ENCODE measurements at regions not wholly inside any gene's neighbourhood (a gene's known extent, or its start where the extent isn't known, plus 50 kb on each side); places are given as distances from the start of the nearest gene placed in this dataset.

DNA sequence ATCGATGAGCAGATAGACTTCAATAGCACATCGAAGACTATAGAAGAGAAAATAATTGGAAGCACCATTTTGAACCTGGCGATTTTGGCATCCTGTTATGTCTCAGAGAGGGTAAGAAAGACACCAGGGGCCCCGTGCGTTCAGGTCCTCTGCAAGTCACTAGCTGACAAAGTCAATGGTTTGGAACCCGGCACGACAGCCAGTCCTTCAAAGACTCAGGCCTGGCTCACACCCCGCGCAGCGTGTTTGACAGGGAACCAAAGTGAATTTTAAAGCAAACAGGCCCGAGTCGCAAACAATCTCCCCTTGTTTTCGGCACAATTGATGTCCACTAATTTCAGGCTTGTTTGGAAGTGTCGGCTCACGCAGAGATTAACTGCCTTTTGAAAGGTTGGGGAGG lies 716.6 kb downstream of the BRD1 start:
- peaks cover 0 to 44% (median 0%) of the 10 kb centered on the region in 3 donors for H3K27me3 ChIP-seq
- WGBS, 2 donors = 63 to 65% methylated on average over 15 of the region's 15 CpGs
- H3K27ac ChIP-seq = no peak overlapping the region
- intact Hi-C loops (cut with DNase I) = no loop called here
- DNase-seq = peak; percentile 35
- no peak for TF ChIP-seq POLR2A (IDR thresholded peaks at IDR 0.05)
- TF ChIP-seq POLR2AphosphoS5 (IDR thresholded peaks at IDR 0.05) = no peak
- no peak for TF ChIP-seq EP300 (IDR thresholded peaks at IDR 0.05)
- TF ChIP-seq, protein P1, sequence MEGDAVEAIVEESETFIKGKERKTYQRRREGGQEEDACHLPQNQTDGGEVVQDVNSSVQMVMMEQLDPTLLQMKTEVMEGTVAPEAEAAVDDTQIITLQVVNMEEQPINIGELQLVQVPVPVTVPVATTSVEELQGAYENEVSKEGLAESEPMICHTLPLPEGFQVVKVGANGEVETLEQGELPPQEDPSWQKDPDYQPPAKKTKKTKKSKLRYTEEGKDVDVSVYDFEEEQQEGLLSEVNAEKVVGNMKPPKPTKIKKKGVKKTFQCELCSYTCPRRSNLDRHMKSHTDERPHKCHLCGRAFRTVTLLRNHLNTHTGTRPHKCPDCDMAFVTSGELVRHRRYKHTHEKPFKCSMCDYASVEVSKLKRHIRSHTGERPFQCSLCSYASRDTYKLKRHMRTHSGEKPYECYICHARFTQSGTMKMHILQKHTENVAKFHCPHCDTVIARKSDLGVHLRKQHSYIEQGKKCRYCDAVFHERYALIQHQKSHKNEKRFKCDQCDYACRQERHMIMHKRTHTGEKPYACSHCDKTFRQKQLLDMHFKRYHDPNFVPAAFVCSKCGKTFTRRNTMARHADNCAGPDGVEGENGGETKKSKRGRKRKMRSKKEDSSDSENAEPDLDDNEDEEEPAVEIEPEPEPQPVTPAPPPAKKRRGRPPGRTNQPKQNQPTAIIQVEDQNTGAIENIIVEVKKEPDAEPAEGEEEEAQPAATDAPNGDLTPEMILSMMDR (IDR thresholded peaks at IDR 0.05) = no peak
- H3K9me3 ChIP-seq = no peaks in the 10 kb centered on the region
- H3K4me1 ChIP-seq = no peaks in the 10 kb centered on the region
- H3K4me3 ChIP-seq = no peak overlapping the region
- H3K36me3 ChIP-seq = no peaks in the 10 kb centered on the region

DNA sequence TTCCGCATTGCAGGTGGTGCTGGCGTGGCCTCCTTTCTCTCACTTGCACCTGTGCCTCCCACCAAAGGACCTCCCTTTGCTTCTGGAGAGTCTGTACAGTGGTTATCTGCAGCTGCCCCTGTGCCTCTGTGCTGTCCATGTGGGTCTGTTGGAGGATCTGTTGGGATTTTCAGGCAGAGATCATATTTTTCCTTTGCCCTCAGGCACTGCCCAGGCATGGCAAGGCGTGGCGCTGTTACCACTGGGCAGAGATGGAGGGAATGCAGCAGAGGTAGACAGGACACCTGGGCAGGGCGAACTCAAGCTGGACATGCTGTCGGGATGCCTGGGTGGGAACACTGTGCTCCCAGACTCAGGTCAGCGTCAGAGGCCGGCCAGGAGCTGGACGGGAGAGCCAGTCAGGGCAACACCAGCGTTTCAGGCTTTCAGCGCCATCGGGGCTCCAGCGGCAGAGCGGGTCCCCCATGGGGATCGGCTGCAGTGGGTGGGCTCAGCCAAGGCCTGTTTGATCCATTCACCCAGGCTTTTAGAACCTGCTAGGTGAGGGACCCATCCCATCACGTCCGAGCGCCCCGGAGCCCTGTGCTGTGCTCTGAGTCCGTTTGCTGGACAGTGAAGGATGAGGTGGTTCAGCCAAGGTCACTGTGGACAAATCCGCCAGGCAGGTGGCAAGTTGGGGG lies 718.9 kb downstream of the BRD1 start:
- intact Hi-C loops (cut with DNase I) = no loop called here
- no peak overlapping the region for H3K4me3 ChIP-seq
- H3K9me3 ChIP-seq = no peaks in the 10 kb centered on the region
- no peaks in the 10 kb centered on the region for H3K36me3 ChIP-seq
- peak; percentile 38 for DNase-seq
- H3K4me1 ChIP-seq = no peaks in the 10 kb centered on the region
- H3K27me3 ChIP-seq = peaks cover 0 to 54% (median 0%) of the 10 kb centered on the region in 3 donors
- WGBS, 2 donors = 72 to 74% methylated on average over 21 of the region's 21 CpGs
- no peak overlapping the region for H3K27ac ChIP-seq
- TF ChIP-seq, protein P1 (IDR thresholded peaks at IDR 0.05) = no peak
- TF ChIP-seq POLR2AphosphoS5 (IDR thresholded peaks at IDR 0.05) (no peak), POLR2A (IDR thresholded peaks at IDR 0.05) (no peak), EP300 (IDR thresholded peaks at IDR 0.05) (no peak)

DNA sequence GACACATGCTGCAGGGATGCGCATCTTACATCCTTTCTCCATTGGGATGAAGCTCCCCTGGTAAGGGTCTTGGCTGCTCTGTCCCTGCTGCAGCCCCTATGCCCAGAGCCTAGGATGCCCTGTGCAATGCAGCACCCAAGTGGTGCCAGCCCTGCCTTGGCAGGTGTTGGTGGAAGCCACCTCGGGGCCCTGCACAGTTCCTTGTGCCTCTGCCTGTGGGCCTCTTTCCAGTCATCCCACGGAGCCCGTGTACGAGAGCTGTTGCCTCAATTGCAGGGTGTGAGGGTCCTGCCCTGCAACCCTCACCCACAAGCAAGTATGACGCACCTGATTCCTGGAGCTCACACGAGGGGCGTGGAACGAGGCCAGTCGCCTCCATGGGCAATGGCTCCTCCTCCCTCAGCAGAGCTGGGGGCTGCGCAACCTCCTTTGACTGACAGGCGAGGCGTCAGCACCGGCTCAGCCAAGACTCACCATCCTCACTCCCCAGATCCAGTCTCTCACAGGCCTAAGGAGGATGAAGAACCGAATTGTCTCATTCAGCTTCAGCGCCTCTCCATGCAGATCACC lies 719.6 kb downstream of the BRD1 start:
- Histone ChIP-seq H3K9me3 (no peaks in the 10 kb centered on the region), H3K27me3 (peaks cover 0 to 54% (median 0%) of the 10 kb centered on the region in 3 donors), H3K4me1 (no peaks in the 10 kb centered on the region), H3K4me3 (no peak overlapping the region), H3K27ac (no peak overlapping the region), H3K36me3 (no peaks in the 10 kb centered on the region)
- TF ChIP-seq, protein P1 (IDR thresholded peaks at IDR 0.05) = no peak
- TF ChIP-seq POLR2A (IDR thresholded peaks at IDR 0.05) (no peak), EP300 (IDR thresholded peaks at IDR 0.05) (no peak)
- 80 to 82% methylated on average over 16 of the region's 16 CpGs for WGBS, 2 donors
- intact Hi-C loops (cut with DNase I) = no loop called here
- peak; percentile 34 for DNase-seq

DNA sequence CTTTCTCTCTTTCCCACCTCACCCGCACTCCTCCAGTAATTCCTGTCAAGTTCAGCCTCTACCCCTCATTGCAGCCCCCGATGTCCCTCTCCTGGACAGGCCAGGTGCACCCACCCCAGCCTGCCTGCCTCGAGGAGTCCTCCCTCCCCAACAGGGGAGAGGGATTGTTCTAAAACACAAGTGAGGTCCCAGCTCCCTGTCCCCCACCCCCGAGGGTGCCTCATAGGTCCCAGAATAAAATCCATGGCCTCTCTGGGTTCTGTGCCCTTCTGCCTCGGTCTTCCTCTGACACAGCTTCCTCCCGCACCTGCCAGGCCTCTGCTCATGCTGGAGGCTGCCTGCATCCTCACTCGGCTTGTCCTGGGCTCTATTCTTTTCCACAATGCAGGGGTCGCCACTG lies 720.1 kb downstream of the BRD1 start:
- Histone ChIP-seq H3K36me3 (no peaks in the 10 kb centered on the region), H3K27ac (no peak overlapping the region), H3K4me3 (no peak overlapping the region), H3K9me3 (no peaks in the 10 kb centered on the region), H3K4me1 (no peaks in the 10 kb centered on the region), H3K27me3 (peaks cover 0 to 54% (median 0%) of the 10 kb centered on the region in 3 donors)
- WGBS, 2 donors = 62 to 77% methylated on average over 8 of the region's 8 CpGs
- TF ChIP-seq EP300 (IDR thresholded peaks at IDR 0.05) (no peak), POLR2A (IDR thresholded peaks at IDR 0.05) (no peak), POLR2AphosphoS5 (IDR thresholded peaks at IDR 0.05) (no peak)
- TF ChIP-seq, protein P1 (IDR thresholded peaks at IDR 0.05) = no peak
- DNase-seq = peak; percentile 30
- intact Hi-C loops (cut with DNase I) = no loop called here

DNA sequence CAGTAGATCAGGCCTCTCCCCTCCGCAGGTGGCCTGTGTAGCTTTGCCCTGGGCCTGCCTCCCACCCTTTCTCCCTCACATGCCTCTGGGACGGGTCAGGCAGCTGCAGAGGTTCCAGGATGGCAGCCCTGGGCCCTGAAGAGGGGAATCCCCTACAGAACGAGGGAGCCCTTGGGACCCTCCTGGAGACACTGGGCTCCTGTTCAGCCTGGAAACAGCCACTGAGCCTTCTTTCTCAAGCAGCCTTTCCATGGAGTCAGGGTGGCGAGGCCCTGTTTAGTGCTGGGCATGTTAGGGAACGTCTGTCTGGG lies 720.9 kb downstream of the BRD1 start:
- 56 to 74% methylated on average over 5 of the region's 5 CpGs for WGBS, 2 donors
- no peak overlapping the region for H3K4me3 ChIP-seq
- no peaks in the 10 kb centered on the region for H3K9me3 ChIP-seq
- peaks cover 0 to 54% (median 0%) of the 10 kb centered on the region in 3 donors for H3K27me3 ChIP-seq
- no peak for DNase-seq
- no peak overlapping the region for H3K27ac ChIP-seq
- H3K36me3 ChIP-seq = no peaks in the 10 kb centered on the region
- intact Hi-C loops (cut with DNase I) = no loop called here
- TF ChIP-seq, protein P1 (IDR thresholded peaks at IDR 0.05) = no peak
- TF ChIP-seq EP300 (IDR thresholded peaks at IDR 0.05) (no peak), POLR2AphosphoS5 (IDR thresholded peaks at IDR 0.05) (no peak), POLR2A (IDR thresholded peaks at IDR 0.05) (no peak)
- H3K4me1 ChIP-seq = no peaks in the 10 kb centered on the region
